HEK293 (cell line): ENCODE measurements at regions not wholly inside any gene's neighbourhood (a gene's known extent, or its start where the extent isn't known, plus 50 kb on each side); places are given as distances from the start of the nearest gene placed in this dataset.

Experiments used
- CTCF ChIP-seq: fragments of 450-650 bp; formaldehyde crosslinking; IDR thresholded peaks from 2 replicates; pipeline ENCODE4 v1.5.1; 2016; ENCODE audit warnings: missing biosample characterization, missing genetic modification characterization
- HOXC10 ChIP-seq: sonication (generic); formaldehyde crosslinking; IDR thresholded peaks from 2 replicates; pipeline ENCODE4 v1.8.1; 2023; ENCODE audit warnings: mild to moderate bottlenecking, missing genetic modification reagents
- ZNF24 ChIP-seq: fragments of 450-650 bp; formaldehyde crosslinking; IDR thresholded peaks from 2 replicates; pipeline ENCODE4 v1.5.1; 2016; ENCODE audit warnings: missing biosample characterization, missing genetic modification characterization
- ZNF555 ChIP-seq: fragments of 450-650 bp; formaldehyde crosslinking; conservative IDR thresholded peaks from 2 replicates; pipeline ENCODE4 v1.5.1; 2017; ENCODE audit warnings: missing biosample characterization, mild to moderate bottlenecking, missing genetic modification characterization, inconsistent platforms
- TF ChIP-seq, protein P1 (sequence below): fragments of 450-650 bp; IDR thresholded peaks from 2 replicates; pipeline ENCODE4 v1.5.1; 2018; ENCODE audit warnings: missing biosample characterization, missing genetic modification characterization

DNA sequence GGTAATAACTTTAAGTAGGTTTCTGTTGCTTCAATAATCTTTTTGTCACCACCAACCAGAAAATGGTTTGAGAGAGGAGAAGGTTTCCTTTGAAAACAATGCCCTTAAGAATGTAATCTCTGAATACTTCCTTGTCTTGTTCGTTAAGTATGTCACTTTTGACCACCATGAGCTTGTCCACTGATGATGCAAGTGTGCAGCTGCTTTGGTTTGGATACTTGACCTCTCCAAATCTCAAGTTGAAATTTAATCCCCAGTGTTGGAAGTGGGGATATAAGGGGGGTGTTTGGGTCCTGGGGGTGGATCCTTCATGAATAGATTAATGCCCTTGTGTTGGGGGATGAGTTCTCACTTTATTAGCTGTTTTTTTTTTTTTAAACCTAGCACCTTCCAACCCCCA lies 985.4 kb downstream of the EPHA7 start:
- TF ChIP-seq CTCF, result no peak
- TF ChIP-seq ZNF555, result no peak
- TF ChIP-seq, protein P1, sequence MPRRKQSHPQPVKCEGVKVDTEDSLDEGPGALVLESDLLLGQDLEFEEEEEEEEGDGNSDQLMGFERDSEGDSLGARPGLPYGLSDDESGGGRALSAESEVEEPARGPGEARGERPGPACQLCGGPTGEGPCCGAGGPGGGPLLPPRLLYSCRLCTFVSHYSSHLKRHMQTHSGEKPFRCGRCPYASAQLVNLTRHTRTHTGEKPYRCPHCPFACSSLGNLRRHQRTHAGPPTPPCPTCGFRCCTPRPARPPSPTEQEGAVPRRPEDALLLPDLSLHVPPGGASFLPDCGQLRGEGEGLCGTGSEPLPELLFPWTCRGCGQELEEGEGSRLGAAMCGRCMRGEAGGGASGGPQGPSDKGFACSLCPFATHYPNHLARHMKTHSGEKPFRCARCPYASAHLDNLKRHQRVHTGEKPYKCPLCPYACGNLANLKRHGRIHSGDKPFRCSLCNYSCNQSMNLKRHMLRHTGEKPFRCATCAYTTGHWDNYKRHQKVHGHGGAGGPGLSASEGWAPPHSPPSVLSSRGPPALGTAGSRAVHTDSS (tag by site-specific recombination), result no peak
- no peak for TF ChIP-seq ZNF24 (tag by site-specific recombination)
- no peak for TF ChIP-seq HOXC10 (CRISPR knock-in tag)
